CD4-positive, alpha-beta T cell treated with Interleukin-10 for 1 hour (primary cell): ENCODE measurements at regions not wholly inside any gene's neighbourhood (a gene's known extent, or its start where the extent isn't known, plus 50 kb on each side); places are given as distances from the start of the nearest gene placed in this dataset.

Experiments used
- DNase-seq: peaks from one replicate; pipeline ENCODE4 v3.0.0-alpha.2; 2020

GRCh38 chr6:40792183-40792582, 205.0 kb upstream of the LRFN2 start:
- DNase-seq, result no peak

- DNase-seq, result no peak
Observed at GRCh38 chr6:40791004-40791403, 203.8 kb upstream of the LRFN2 start.

- peak; percentile 45 for DNase-seq
Observed at GRCh38 chr6:40788661-40789655, 201.8 kb upstream of the LRFN2 start.

- no peak for DNase-seq
Observed at GRCh38 chr6:40782355-40782754, 195.2 kb upstream of the LRFN2 start.

- DNase-seq, result no peak
Observed at GRCh38 chr6:40780637-40781036, 193.5 kb upstream of the LRFN2 start.

- no peak for DNase-seq
Observed at GRCh38 chr6:40779409-40779808, 192.2 kb upstream of the LRFN2 start.

GRCh38 chr6:40778918-40779317, 191.8 kb upstream of the LRFN2 start:
- DNase-seq, result no peak

GRCh38 chr6:40778196-40778595, 191.0 kb upstream of the LRFN2 start:
- no peak for DNase-seq

GRCh38 chr6:40774932-40775331, 187.8 kb upstream of the LRFN2 start:
- no peak for DNase-seq

GRCh38 chr6:40770794-40771193, 183.6 kb upstream of the LRFN2 start:
- no peak for DNase-seq

GRCh38 chr6:40764726-40765125, 177.6 kb upstream of the LRFN2 start:
- no peak for DNase-seq

GRCh38 chr6:40762981-40763380, 175.8 kb upstream of the LRFN2 start:
- no peak for DNase-seq

- no peak for DNase-seq
Observed at GRCh38 chr6:40760887-40761286, 173.7 kb upstream of the LRFN2 start.

GRCh38 chr6:40759838-40760237, 172.7 kb upstream of the LRFN2 start:
- DNase-seq, result no peak

GRCh38 chr6:40759264-40759663, 172.1 kb upstream of the LRFN2 start:
- no peak for DNase-seq

- no peak for DNase-seq
Observed at GRCh38 chr6:40755749-40756452, 168.7 kb upstream of the LRFN2 start.

- DNase-seq, result no peak
Observed at GRCh38 chr6:40755046-40755681, 168.0 kb upstream of the LRFN2 start.

- no peak for DNase-seq
Observed at GRCh38 chr6:40754461-40755045, 167.4 kb upstream of the LRFN2 start.

- DNase-seq, result no peak
Observed at GRCh38 chr6:40753675-40754448, 166.7 kb upstream of the LRFN2 start.

GRCh38 chr6:40753048-40753447, 165.9 kb upstream of the LRFN2 start:
- DNase-seq, result no peak

GRCh38 chr6:40744835-40745234, 157.7 kb upstream of the LRFN2 start:
- DNase-seq, result no peak

- no peak for DNase-seq
Observed at GRCh38 chr6:40743690-40744446, 156.7 kb upstream of the LRFN2 start.
